ENCODE measurements at regions not wholly inside any gene's neighbourhood (a gene's known extent, or its start where the extent isn't known, plus 50 kb on each side); places are given as distances from the start of the nearest gene placed in this dataset.

GRCh38 chr7:121643320-121643719 lies 229.6 kb upstream of the PTPRZ1 start:
- no peak for TF ChIP-seq FOXP2 (optimal IDR thresholded peaks at IDR 0.05; ENCODE audit: control extremely low read depth, extremely low read length, insufficient read depth)
- TF ChIP-seq POLR2AphosphoS5 (IDR thresholded peaks at IDR 0.05; ENCODE audit: borderline replicate concordance, low read depth, low read length): no peak

All from SK-N-MC (cell line).